ENCODE measurements at regions not wholly inside any gene's neighbourhood (a gene's known extent, or its start where the extent isn't known, plus 50 kb on each side); places are given as distances from the start of the nearest gene placed in this dataset.

DNA sequence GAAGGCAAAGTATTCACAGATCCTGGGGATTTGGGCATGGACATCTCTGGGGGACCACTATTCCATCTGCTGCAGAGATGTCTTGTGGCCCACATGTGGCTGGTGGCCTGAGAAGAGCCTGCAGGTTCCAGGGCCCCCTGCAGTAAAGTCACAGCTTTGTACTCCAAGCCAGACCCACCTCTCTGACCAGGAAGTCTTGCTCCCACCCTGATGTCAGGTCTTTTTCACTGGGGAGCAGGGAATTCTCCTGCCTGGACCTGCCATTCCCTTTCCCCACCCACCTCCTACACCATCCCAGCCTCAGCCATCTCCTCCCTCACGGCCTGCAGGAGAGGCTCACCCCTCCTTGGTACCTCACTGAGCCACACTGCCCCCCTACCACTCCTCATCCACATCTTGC is 211.8 kb downstream of the SMAD2 start (continued):
- no peak for TF ChIP-seq DMTF1 (CRISPR knock-in tag; IDR thresholded peaks at IDR 0.05)

GRCh38 chr18:47717257-47717656 is 213.2 kb downstream of the SMAD2 start:
- POLR2A ChIA-PET, result no interaction called here
- Histone ChIP-seq H3K79me2 (ENCODE audit: insufficient read depth, low read length) (no peaks in the 10 kb centered on the region), H3K4me3 (replicated peaks in 1 of 3; ENCODE audit: insufficient read depth in 1 of 3, low read depth in 2 of 3, low read length in 3 of 3) (no peak overlapping the region), H3K27ac (ENCODE audit: extremely low read length, insufficient read depth, low read length) (no peak overlapping the region), H3K9me3 (ENCODE audit: low read length) (no peaks in the 10 kb centered on the region), H3K36me3 (replicated peaks in 1 of 2; ENCODE audit: control insufficient read depth in 1 of 2, insufficient read depth in 2 of 2, low read length in 2 of 2) (no peaks in the 10 kb centered on the region), H3K4me2 (ENCODE audit: low read depth, low read length) (no peak overlapping the region), H3K9ac (ENCODE audit: insufficient read depth, low read depth, low read length) (no peak overlapping the region), H2AFZ (ENCODE audit: low read length) (no peak overlapping the region), H3K27me3 (ENCODE audit: control insufficient read depth in 1 of 2, insufficient read depth in 2 of 2, low read length in 2 of 2) (peaks cover 0 to 2% of the 10 kb centered on the region in 2 experiments; a peak in 2 of 5 replicates), H3K4me1 (ENCODE audit: insufficient read depth, low read length) (no peaks in the 10 kb centered on the region), H4K20me1 (ENCODE audit: insufficient read depth, low read length) (no peaks in the 10 kb centered on the region)
- DNase-seq (ENCODE audit: low spot score), result no peak
- BruUV-seq (replicated peaks), result no TSS peak
- CTCF ChIA-PET (ENCODE audit: low intra/inter-chr PET ratio, low total read pairs), result no interaction called here
- TF ChIP-seq ZFP82 (CRISPR knock-in tag; IDR thresholded peaks at IDR 0.05; ENCODE audit: borderline replicate concordance) (no peak), ZNF18 (CRISPR knock-in tag; IDR thresholded peaks at IDR 0.05; ENCODE audit: insufficient replicate concordance) (no peak), FOSL2 (CRISPR knock-in tag; IDR thresholded peaks at IDR 0.05) (no peak), ZNF326 (CRISPR knock-in tag; IDR thresholded peaks at IDR 0.05; ENCODE audit: borderline replicate concordance) (no peak), ZSCAN12 (CRISPR knock-in tag; IDR thresholded peaks at IDR 0.05) (no peak), ZNF572 (CRISPR knock-in tag; IDR thresholded peaks at IDR 0.05) (no peak), ZFP90 (CRISPR knock-in tag; IDR thresholded peaks at IDR 0.05; ENCODE audit: borderline replicate concordance) (no peak), KAT2B (IDR thresholded peaks at IDR 0.05; ENCODE audit: borderline replicate concordance, low read depth, low read length) (no peak)
- TF ChIP-seq, protein P1, sequence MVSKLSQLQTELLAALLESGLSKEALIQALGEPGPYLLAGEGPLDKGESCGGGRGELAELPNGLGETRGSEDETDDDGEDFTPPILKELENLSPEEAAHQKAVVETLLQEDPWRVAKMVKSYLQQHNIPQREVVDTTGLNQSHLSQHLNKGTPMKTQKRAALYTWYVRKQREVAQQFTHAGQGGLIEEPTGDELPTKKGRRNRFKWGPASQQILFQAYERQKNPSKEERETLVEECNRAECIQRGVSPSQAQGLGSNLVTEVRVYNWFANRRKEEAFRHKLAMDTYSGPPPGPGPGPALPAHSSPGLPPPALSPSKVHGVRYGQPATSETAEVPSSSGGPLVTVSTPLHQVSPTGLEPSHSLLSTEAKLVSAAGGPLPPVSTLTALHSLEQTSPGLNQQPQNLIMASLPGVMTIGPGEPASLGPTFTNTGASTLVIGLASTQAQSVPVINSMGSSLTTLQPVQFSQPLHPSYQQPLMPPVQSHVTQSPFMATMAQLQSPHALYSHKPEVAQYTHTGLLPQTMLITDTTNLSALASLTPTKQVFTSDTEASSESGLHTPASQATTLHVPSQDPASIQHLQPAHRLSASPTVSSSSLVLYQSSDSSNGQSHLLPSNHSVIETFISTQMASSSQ (IDR thresholded peaks at IDR 0.05; ENCODE audit: low read depth), result no peak
- TF ChIP-seq, protein P1 (CRISPR knock-in tag; IDR thresholded peaks at IDR 0.05; ENCODE audit: borderline replicate concordance), result no peak
- intact Hi-C loops (cut with micrococcal nuclease; ENCODE audit: unreplicated experiment) (no loop called here), in situ Hi-C loops (cut with HindIII; ENCODE audit: extremely low pct_ligation_motif_present, low pct_unique_long_range_greater_than_20kb) (no loop called here)
- FAIRE-seq, result no peak
- 7% methylated on average over 3 of the region's 3 CpGs for WGBS (ENCODE audit: low lambda C conversion rate)
- ATAC-seq, result no peak
